Neural cell (in vitro differentiated cells): ENCODE measurements at regions not wholly inside any gene's neighbourhood (a gene's known extent, or its start where the extent isn't known, plus 50 kb on each side); places are given as distances from the start of the nearest gene placed in this dataset.
"Not testable (repeated sequence)": the region's sequence is repeated elsewhere in the genome, so short reads cannot be mapped to it uniquely, and the experiment has no call there.

Source experiments
- SMC3 ChIP-seq: fragments of 450-650 bp; conservative IDR thresholded peaks from 2 replicates; pipeline ENCODE4 v1.6.1; 2014; ENCODE audit warnings: antibody characterized with exemption, mild to moderate bottlenecking, moderate library complexity; ENCODE audit not compliant: poor library complexity
- TF ChIP-seq, protein P1 (sequence below): fragments of 450-650 bp; IDR thresholded peaks from 2 replicates; pipeline ENCODE4 v1.5.1; 2014; ENCODE audit warnings: antibody characterized with exemption, mild to moderate bottlenecking, moderate library complexity; ENCODE audit not compliant: poor library complexity, severe bottlenecking

DNA sequence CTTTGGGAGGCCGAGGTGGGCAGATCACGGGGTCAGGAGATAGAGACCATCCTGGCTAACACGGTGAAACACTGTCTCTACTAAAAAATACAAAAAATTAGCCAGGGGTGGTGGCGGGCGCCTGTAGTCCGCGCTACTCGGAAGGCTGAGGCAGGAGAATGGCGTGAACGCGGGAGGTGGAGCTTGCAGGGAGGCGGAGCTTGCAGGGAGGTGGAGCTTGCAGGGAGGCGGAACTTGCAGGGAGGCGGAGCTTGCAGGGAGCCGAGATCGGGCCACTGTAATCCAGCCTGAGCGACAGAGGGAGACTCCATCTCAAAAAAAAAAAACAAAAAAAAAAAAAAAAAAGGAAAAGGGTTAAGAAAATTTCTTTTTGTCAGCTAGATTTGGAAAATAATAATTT lies 842.8 kb upstream of the COBL start:
- not testable (repeated sequence) for TF ChIP-seq SMC3
- TF ChIP-seq, protein P1, sequence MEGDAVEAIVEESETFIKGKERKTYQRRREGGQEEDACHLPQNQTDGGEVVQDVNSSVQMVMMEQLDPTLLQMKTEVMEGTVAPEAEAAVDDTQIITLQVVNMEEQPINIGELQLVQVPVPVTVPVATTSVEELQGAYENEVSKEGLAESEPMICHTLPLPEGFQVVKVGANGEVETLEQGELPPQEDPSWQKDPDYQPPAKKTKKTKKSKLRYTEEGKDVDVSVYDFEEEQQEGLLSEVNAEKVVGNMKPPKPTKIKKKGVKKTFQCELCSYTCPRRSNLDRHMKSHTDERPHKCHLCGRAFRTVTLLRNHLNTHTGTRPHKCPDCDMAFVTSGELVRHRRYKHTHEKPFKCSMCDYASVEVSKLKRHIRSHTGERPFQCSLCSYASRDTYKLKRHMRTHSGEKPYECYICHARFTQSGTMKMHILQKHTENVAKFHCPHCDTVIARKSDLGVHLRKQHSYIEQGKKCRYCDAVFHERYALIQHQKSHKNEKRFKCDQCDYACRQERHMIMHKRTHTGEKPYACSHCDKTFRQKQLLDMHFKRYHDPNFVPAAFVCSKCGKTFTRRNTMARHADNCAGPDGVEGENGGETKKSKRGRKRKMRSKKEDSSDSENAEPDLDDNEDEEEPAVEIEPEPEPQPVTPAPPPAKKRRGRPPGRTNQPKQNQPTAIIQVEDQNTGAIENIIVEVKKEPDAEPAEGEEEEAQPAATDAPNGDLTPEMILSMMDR: not testable (repeated sequence)
